Endothelial cell of umbilical vein (primary cell): ENCODE measurements at regions not wholly inside any gene's neighbourhood (a gene's known extent, or its start where the extent isn't known, plus 50 kb on each side); places are given as distances from the start of the nearest gene placed in this dataset.

Experiments used
- BruUV-seq: library from RNA; stranded (reverse); fragments of 400-500 nt; replicated peaks from 2 replicates; lab custom pipeline; 2021; lab: Mats Ljungman, UMichigan
- CTCF ChIA-PET: fragments of 300-600, 350-600 bp; sonication (Branson Sonifier 250); formaldehyde crosslinking; loops from one replicate; lab custom pipeline; 2021; ENCODE audit warnings: antibody characterized with exemption, inconsistent platforms; lab: Charles Lee
- POLR2A ChIA-PET: fragments of 300-600, 350-600 bp; sonication (Branson Sonifier 250); formaldehyde crosslinking; loops from one replicate; lab custom pipeline; 2021; ENCODE audit warnings: antibody characterized with exemption, inconsistent platforms; lab: Charles Lee
- DNase-seq: peaks from one replicate; pipeline ENCODE4 v3.0.0-alpha.2; 2011; ENCODE audit warnings: low read depth, low spot score
- FAIRE-seq: peaks from 2 replicates; lab custom pipeline; 2011; peaks lifted over from hg19 to GRCh38; lab: Jason Lieb, UNC
- H2AFZ ChIP-seq: 2 replicates; pipeline ENCODE4 v1.6.0; 2012; ENCODE audit warnings: low read depth, low read length, control low read depth, inconsistent platforms
- H3K27ac ChIP-seq: 2 replicates; pipeline ENCODE4 v1.5.1; 2011; ENCODE audit warnings: low read depth, mild to moderate bottlenecking, control low read depth, low read length, moderate library complexity; ENCODE audit not compliant: insufficient read depth
- H3K27me3 ChIP-seq, 2 experiments: 2 replicates each; pipeline versions ENCODE4 v1.6.0 to v1.6.1; 2011; ENCODE audit warnings: low read length in 2 of 2, mixed read lengths in 1 of 2; ENCODE audit not compliant: control insufficient read depth in 2 of 2, insufficient read depth in 2 of 2
- H3K36me3 ChIP-seq, 2 experiments: 2 replicates in 1 of 2; 3 replicates in 1 of 2; pipeline ENCODE4 v1.5.1; 2011; ENCODE audit warnings: low read length in 2 of 2, mild to moderate bottlenecking in 1 of 2, moderate library complexity in 1 of 2; ENCODE audit not compliant: control insufficient read depth in 2 of 2, insufficient read depth in 2 of 2; ENCODE audit errors: extremely low read depth in 1 of 2
- H3K4me1 ChIP-seq: 3 replicates; pipeline ENCODE4 v1.5.1; 2011; ENCODE audit warnings: mild to moderate bottlenecking, low read length; ENCODE audit not compliant: control insufficient read depth, insufficient read depth; ENCODE audit errors: extremely low read depth
- H3K4me2 ChIP-seq: 2 replicates; pipeline ENCODE4 v1.6.1; 2011; ENCODE audit warnings: low read length, control low read depth, mixed read lengths; ENCODE audit not compliant: insufficient read depth
- H3K4me3 ChIP-seq, 3 experiments: fragments of 200-600 bp in 1 of 3; sonication (generic), shearing (Covaris generic) in 1 of 3; replicated peaks in 1 of 3; 2 replicates each; pipeline ENCODE4 v1.5.1; 2011 to 2016; ENCODE audit warnings: control low read depth in 3 of 3, low read length in 3 of 3, mild to moderate bottlenecking in 2 of 3, inconsistent platforms in 1 of 3, low read depth in 1 of 3, moderate library complexity in 1 of 3; ENCODE audit not compliant: insufficient read depth in 1 of 3
- H3K79me2 ChIP-seq: 2 replicates; pipeline ENCODE4 v1.6.0; 2012; ENCODE audit warnings: low read length, inconsistent platforms; ENCODE audit not compliant: control insufficient read depth, insufficient read depth
- H3K9ac ChIP-seq: replicated peaks from 2 replicates; pipeline ENCODE3; 2011; ENCODE audit warnings: low read length, control low read depth; ENCODE audit not compliant: insufficient read depth; ENCODE audit errors: extremely low read depth
- H3K9me1 ChIP-seq: replicated peaks from 3 replicates; pipeline ENCODE4 v1.6.0; 2011; ENCODE audit warnings: mild to moderate bottlenecking, low read length; ENCODE audit not compliant: control insufficient read depth, insufficient read depth; ENCODE audit errors: extremely low read depth
- H3K9me3 ChIP-seq: replicated peaks from 2 replicates; pipeline ENCODE4 v1.5.1; 2012; ENCODE audit warnings: low read length, inconsistent platforms; ENCODE audit not compliant: control insufficient read depth, insufficient read depth
- H4K20me1 ChIP-seq: replicated peaks from 2 replicates; pipeline ENCODE3; 2011; ENCODE audit warnings: mild to moderate bottlenecking, low read length; ENCODE audit not compliant: control insufficient read depth, insufficient read depth; ENCODE audit errors: extremely low read depth
- EZH2 ChIP-seq: IDR thresholded peaks from 2 replicates; pipeline ENCODE4 v1.6.1; 2012; ENCODE audit warnings: borderline replicate concordance, low read depth, mild to moderate bottlenecking, moderate library complexity, low read length, inconsistent platforms; ENCODE audit not compliant: severe bottlenecking
- GATA2 ChIP-seq: IDR thresholded peaks from 2 replicates; pipeline ENCODE4 v1.7.0; 2011; ENCODE audit warnings: low read depth, mild to moderate bottlenecking, moderate library complexity, mixed read lengths, low read length; ENCODE audit not compliant: insufficient read length, insufficient read depth
- JUN ChIP-seq: IDR thresholded peaks from 2 replicates; pipeline ENCODE4 v1.6.1; 2011; ENCODE audit warnings: borderline replicate concordance, low read depth; ENCODE audit not compliant: insufficient read length, insufficient read depth
- MYC ChIP-seq: IDR thresholded peaks from one replicate; pipeline ENCODE4 v1.6.1; 2011; ENCODE audit warnings: mild to moderate bottlenecking, low read depth, low read length
- POLR2A ChIP-seq: IDR thresholded peaks from 2 replicates; pipeline ENCODE4 v1.6.1; 2012; ENCODE audit warnings: low read depth, mild to moderate bottlenecking, control low read depth, low read length
- POLR2AphosphoS5 ChIP-seq: IDR thresholded peaks from 2 replicates; pipeline ENCODE4 v1.6.1; 2012; ENCODE audit warnings: low read depth, mild to moderate bottlenecking, control low read depth, low read length, moderate library complexity; ENCODE audit not compliant: insufficient read depth
- dilution Hi-C: fragments of 300-500 bp; cut with MboI; formaldehyde crosslinking; loops from one replicate; pipeline ENCODE4 v1.15.0; 2019; ENCODE audit warnings: low sequenced_read_pairs; ENCODE audit not compliant: extremely low pct_ligation_motif_present
- intact Hi-C: fragments of 100-400 bp; cut with micrococcal nuclease; formaldehyde crosslinking; loops from one replicate; pipeline ENCODE4 v1.10.0; 2022
- TF ChIP-seq, protein P1 (sequence below): IDR thresholded peaks from 2 replicates; pipeline ENCODE4 v1.6.1; 2011; ENCODE audit not compliant: insufficient read depth, insufficient read length
- TF ChIP-seq, protein P2 (sequence below), 2 donors: IDR thresholded peaks; 1 replicate in 1 of 2; 2 replicates in 1 of 2; pipeline ENCODE4 v1.5.1; 2011; ENCODE audit warnings: low read length in 2 of 2, mild to moderate bottlenecking in 2 of 2, moderate library complexity in 2 of 2, control low read depth in 1 of 2, inconsistent platforms in 1 of 2, low read depth in 1 of 2; ENCODE audit not compliant: insufficient read depth in 1 of 2; ENCODE audit errors: extremely low read depth in 1 of 2

DNA sequence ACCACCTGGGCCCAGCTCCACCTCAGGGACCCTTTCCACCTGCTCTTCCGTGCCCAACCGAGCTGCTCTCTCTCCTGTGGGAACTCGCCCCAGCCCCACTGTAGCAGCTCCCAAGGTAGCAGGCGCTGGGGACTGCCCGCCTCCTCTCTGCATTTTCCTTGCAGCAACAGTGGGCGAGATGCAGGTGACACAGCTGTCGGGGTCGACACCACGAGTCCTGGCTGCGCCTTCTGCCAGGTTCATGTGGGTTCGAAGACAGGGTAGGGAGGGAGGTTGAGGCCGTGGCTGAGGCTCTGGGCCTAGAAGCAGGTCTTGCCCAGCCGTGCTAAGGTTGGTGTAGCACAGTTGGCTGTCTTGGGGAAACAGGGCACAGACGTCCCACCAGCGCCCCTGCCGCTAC lies 245.2 kb upstream of the FSTL5 start:
- no peak overlapping the region for H3K27ac ChIP-seq
- no peaks in the 10 kb centered on the region for H3K36me3 ChIP-seq
- FAIRE-seq = no peak
- no peaks in the 10 kb centered on the region for H3K9me1 ChIP-seq
- H3K27me3 ChIP-seq = no peaks in the 10 kb centered on the region
- BruUV-seq = no TSS peak
- DNase-seq = no peak
- H3K4me1 ChIP-seq = no peaks in the 10 kb centered on the region
- H3K9ac ChIP-seq = no peak overlapping the region
- CTCF ChIA-PET = no interaction called here
- POLR2A ChIA-PET = no interaction called here
- H3K4me2 ChIP-seq = no peak overlapping the region
- no peak overlapping the region for H2AFZ ChIP-seq
- intact Hi-C loops = no loop called here
- dilution Hi-C loops = no loop called here
- H3K9me3 ChIP-seq = no peaks in the 10 kb centered on the region
- H4K20me1 ChIP-seq = no peaks in the 10 kb centered on the region
- H3K79me2 ChIP-seq = no peaks in the 10 kb centered on the region
- H3K4me3 ChIP-seq = no peak overlapping the region
- TF ChIP-seq, protein P1, sequence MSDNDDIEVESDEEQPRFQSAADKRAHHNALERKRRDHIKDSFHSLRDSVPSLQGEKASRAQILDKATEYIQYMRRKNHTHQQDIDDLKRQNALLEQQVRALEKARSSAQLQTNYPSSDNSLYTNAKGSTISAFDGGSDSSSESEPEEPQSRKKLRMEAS = no peak
- no peak for TF ChIP-seq JUN
- TF ChIP-seq MYC = no peak
- TF ChIP-seq POLR2A = no peak
- no peak for TF ChIP-seq POLR2AphosphoS5
- TF ChIP-seq, protein P2, sequence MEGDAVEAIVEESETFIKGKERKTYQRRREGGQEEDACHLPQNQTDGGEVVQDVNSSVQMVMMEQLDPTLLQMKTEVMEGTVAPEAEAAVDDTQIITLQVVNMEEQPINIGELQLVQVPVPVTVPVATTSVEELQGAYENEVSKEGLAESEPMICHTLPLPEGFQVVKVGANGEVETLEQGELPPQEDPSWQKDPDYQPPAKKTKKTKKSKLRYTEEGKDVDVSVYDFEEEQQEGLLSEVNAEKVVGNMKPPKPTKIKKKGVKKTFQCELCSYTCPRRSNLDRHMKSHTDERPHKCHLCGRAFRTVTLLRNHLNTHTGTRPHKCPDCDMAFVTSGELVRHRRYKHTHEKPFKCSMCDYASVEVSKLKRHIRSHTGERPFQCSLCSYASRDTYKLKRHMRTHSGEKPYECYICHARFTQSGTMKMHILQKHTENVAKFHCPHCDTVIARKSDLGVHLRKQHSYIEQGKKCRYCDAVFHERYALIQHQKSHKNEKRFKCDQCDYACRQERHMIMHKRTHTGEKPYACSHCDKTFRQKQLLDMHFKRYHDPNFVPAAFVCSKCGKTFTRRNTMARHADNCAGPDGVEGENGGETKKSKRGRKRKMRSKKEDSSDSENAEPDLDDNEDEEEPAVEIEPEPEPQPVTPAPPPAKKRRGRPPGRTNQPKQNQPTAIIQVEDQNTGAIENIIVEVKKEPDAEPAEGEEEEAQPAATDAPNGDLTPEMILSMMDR (IDR thresholded peaks at IDR 0.05; ENCODE audit: extremely low read depth in 1 of 2, insufficient read depth in 1 of 2, low read depth in 1 of 2, low read length in 2 of 2) = no peak
- TF ChIP-seq EZH2 = no peak
- TF ChIP-seq GATA2 = no peak
